VCaP (cell line): ENCODE measurements at regions not wholly inside any gene's neighbourhood (a gene's known extent, or its start where the extent isn't known, plus 50 kb on each side); places are given as distances from the start of the nearest gene placed in this dataset.
A peak's percentile ranks its signal among the peaks of the same experiment; 100 is the strongest.

Experiments
- H3K27ac ChIP-seq: fragments of 450-650 bp; 2 replicates; pipeline ENCODE4 v1.5.1; 2017
- TF ChIP-seq, protein P1 (sequence below): fragments of 450-650 bp; conservative IDR thresholded peaks from 2 replicates; pipeline ENCODE4 v1.5.1; 2017; ENCODE audit warnings: mild to moderate bottlenecking, moderate library complexity

DNA sequence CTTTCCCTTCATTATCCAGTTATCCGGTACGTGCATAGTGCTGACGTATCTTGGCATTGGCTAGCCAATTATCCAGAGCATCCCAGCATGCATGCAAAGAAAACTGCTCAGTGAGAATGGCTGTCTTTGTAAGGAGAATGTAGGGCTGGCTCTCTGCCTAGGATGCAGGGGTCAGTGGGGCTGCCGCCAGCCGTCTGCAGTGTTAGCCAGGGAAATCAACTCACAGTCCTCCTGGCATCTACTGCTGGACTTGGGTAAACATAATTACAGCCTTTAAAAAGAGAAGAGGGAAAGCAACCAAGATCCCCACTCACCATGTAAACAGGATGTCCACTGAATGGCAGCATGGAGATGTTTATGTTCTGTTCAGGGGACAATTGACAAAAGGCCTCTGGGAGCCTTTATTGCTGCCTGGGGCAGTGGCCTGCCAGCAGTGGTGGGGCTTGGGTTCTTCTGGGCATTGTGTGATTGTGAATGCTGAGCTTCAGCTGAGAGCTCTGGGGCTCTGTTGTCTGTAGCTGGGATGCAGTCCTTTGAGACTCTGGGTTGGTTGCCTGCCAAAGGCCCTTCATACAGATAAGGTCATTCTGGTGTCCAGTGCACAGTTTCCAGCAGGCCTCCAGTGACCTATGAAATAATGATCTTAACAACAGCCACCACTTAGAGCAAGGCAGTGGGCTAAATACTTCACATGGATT lies 121.8 kb downstream of the TBC1D30 start:
- peak overlapping the region; percentile 85 for H3K27ac ChIP-seq
- TF ChIP-seq, protein P1, sequence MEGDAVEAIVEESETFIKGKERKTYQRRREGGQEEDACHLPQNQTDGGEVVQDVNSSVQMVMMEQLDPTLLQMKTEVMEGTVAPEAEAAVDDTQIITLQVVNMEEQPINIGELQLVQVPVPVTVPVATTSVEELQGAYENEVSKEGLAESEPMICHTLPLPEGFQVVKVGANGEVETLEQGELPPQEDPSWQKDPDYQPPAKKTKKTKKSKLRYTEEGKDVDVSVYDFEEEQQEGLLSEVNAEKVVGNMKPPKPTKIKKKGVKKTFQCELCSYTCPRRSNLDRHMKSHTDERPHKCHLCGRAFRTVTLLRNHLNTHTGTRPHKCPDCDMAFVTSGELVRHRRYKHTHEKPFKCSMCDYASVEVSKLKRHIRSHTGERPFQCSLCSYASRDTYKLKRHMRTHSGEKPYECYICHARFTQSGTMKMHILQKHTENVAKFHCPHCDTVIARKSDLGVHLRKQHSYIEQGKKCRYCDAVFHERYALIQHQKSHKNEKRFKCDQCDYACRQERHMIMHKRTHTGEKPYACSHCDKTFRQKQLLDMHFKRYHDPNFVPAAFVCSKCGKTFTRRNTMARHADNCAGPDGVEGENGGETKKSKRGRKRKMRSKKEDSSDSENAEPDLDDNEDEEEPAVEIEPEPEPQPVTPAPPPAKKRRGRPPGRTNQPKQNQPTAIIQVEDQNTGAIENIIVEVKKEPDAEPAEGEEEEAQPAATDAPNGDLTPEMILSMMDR: no peak

DNA sequence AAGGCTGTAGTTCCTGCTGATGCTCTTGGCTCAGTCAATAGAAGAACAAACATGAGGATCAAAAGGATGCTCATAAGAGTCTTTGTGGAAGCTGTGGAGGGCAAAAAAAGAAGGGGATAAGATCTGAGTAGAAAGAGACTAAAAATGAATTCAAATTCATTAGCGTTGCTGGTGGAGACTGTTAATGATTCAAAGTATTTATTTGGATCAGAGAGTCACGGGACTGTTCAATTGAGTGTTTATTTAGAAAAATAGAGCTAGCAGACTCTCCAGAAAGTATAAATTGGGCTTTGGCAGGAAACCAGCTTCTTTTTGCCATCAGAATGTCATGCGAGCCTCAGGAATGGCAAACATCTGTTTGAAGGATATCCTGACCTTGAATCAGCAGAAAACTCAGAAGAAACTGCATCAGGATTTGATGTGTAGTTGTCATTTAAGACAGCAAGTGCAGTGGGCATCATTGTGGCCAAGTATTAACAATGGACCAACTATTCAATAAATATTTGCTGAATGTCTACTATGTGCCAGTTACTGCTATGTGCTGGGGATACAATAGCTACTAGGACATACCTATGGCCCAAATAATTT lies 126.4 kb downstream of the TBC1D30 start:
- no peak overlapping the region for H3K27ac ChIP-seq
- TF ChIP-seq, protein P1: no peak

DNA sequence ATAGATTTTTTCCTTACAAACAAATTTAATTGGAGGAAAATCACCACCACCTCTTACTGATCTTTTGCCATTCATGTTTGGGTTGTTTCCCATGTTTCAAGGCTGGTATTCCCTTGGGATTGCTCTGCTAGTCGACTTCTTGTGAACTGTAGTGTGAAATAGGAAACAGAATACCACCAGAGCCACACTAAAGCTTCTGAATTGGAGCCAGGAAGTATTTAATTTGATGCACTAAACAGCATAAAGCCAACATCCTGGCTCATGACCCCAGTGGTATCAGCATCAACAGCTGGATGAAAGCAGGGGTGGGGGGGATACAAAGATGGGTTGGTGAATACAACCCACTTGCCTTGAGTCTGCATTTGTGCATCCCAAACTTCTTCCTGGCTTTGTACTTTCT lies 127.5 kb downstream of the TBC1D30 start:
- TF ChIP-seq, protein P1: no peak
- no peak overlapping the region for H3K27ac ChIP-seq

DNA sequence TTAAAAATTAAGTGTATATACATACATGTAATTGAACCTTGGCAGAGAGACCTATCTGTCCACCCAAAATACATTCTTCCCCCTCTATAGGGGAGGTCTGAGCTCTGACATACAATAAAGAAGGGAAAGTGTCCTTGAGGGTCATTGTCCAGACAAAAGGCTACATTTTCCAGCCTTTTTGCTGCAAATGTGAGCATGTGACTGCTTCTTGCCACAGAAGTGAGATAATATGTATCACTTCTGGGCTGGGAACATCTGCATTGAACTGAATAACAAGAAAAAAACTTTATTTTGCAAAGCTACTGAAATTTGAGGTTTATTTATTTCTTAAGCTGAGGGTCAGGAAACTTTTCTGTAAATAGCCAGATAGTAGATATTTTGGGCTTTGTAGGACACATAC lies 131.3 kb downstream of the TBC1D30 start:
- H3K27ac ChIP-seq: no peak overlapping the region
- TF ChIP-seq, protein P1: no peak

DNA sequence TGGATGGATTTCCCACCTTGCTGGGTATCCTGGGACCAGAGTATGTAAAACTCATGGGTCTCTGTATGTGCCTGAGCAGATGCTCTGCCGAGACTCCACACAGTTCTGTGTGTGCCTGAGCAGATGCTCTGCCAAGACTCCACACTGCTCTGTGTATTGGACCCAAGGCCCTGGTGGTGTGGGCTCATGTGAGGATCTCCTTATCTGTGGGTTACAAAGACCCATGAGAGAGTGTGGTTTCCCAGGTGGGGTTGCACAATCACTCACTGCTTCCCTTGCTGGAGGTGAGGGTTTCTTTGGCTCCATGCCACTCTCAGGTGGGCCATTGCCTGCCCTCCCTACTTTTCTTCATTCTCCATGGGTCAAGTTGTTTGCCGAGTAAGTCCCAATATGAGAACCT lies 141.5 kb downstream of the TBC1D30 start:
- peak overlapping the region; percentile 46; the same call in 1 of the 2 replicates for H3K27ac ChIP-seq
- TF ChIP-seq, protein P1: no peak

DNA sequence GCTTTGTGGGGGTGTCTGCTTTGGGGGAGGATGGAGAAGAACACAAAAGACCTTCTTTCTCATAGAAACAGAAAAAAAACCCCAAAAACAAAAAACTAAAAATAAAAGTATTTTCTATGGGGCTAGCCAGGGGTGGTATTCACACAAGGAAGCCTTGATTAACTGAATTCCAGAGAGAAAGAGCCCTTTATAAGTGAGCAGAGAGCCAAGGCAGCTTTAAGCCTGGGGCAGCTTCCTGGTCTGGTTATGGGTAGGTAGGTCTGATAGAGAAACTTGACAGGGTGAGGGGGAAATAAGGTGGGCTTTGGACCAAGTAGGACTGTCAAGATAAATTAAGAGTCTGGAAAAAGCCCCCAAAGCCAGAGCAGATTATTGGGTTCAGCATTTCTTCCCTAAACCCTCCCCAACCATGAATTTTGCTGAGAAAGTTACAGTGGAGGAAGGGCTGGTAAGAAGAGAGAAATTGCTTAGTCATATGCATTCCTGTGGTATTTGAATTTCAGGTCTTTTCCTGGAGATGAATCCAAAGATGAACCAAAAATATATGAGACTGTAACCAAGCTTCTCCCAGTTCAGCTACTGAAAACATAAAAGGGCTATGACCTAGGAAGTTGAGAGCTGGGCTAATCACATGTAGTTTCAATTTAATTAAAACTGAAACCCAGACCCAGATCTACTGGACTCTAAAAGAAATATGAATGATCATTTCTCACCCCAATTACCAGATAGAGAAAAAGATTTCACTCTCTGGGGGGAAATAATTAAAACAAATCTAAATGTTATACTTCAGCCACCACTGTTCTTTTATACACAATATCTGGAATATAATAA lies 144.8 kb downstream of the TBC1D30 start:
- TF ChIP-seq, protein P1: no peak
- H3K27ac ChIP-seq: no peak overlapping the region

DNA sequence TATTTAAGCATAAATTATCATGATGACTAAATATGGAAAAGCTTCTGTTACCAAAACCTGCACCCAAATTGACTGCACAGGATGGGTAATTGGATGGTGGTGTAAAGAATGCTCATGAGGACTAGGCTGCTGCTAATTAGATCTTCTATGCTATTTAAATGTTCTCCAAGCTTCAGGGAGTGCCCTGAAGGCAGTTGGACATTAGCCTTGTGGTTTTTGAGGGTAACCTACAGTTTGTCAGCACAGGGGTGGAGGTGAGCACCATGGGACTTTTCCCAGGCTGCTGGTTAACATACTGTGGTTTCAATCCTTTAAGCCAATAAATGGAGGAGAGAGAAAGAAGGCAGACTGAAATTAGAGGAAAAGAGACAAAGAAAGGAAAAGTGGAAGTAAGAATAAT lies 145.0 kb downstream of the WIF1 start:
- TF ChIP-seq, protein P1: no peak
- H3K27ac ChIP-seq: no peak overlapping the region
